Left renal cortex interstitium (tissue), 4 donors: ENCODE measurements at regions not wholly inside any gene's neighbourhood (a gene's known extent, or its start where the extent isn't known, plus 50 kb on each side); places are given as distances from the start of the nearest gene placed in this dataset.
A peak's percentile ranks its signal among the peaks of the same experiment; 100 is the strongest.

ENCODE experiments used
- DNase-seq, 4 donors: peaks; one replicate each; pipeline ENCODE4 v3.0.0-alpha.2; 2013; ENCODE audit warnings: low read depth in 4 of 4, low spot score in 2 of 4, missing footprints in 1 of 4

DNA sequence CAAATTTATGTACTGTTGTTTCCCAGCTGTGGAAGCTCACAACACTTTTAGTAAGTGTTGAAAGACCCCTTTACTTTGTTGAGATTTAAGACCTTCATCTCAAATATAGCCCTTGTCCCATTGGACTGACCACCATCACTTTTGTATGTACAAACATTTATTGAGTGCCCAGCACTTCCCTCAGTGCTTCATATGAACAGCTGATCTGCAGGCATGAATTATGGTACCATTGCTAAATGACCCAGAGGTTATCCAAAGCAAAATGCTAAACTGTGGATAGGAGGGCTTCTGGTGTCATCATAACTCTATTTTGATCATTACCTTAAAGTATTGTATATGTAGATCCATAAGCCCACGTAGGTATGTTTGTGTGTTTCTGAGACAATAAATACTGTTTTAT lies 285.7 kb upstream of the RGS6 start:
- DNase-seq = no peak

- DNase-seq = peak in 1 of 4 donors; percentile 33
Measured at GRCh38 chr14:71647086-71647784, 285.0 kb upstream of the RGS6 start.

DNA sequence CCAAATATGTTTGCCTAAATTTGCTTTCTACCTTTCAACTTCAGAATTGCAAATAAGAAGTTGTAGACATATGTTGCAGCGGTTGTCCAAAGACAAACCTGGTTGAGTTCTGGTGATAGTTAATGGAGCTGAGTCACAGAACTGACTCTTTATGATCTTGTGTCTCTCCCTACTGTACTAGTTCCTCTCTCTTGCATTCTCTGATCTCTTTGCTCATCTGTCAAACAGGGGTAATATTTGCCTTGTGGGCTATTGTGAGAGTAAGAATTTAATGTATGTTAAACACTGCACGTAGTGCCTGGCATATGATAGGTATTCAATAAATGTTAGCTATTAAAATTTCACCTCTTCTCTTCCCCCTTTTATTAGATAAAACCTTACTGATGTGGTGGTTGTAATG lies 283.5 kb upstream of the RGS6 start:
- no peak for DNase-seq

DNA sequence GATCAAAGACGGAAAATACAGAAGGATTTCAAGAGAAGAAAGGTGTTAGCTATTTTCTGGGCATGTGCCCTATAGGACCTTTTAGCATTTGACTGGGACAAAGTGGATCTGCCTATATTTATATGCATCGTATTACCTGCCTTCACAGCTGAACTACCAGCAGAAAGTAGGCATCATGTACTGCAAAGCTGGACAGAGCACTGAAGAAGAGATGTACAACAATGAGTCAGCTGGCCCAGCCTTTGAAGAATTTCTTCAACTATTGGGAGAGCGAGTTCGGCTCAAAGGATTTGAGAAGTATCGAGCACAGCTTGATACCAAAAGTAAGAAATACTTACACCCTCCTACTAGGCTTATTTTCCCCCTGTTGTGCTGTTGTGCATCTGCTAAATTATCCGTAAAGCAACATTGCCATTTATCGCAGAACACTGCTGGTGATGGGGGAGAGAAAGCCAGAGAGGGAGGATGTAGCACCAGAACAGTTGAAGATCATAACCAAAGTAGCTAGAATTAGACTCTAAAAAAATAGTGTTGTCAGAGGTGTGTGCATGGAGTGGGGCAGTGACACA lies 282.0 kb upstream of the RGS6 start:
- DNase-seq = no peak

DNA sequence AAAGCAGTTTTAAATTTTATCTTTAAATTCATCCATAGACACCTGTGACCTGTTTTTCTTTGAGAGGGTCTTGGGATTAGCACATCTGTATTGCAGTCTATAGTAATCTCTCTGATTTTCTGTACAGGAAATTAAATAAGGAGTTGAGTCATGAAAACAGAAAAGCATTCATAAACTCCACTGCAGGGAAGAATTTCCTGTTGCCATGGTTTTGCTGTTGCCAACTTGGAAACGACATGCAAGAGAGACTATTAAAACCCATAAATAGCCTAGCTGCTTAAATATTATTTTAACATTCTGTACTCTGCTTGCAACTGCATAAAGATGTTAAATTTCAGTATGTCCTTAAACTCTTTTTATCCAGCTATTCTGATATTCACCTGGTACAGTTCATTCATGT lies 281.0 kb upstream of the RGS6 start:
- DNase-seq = peak in 3 of 4 donors; percentile 36 to 62 (median 37)

DNA sequence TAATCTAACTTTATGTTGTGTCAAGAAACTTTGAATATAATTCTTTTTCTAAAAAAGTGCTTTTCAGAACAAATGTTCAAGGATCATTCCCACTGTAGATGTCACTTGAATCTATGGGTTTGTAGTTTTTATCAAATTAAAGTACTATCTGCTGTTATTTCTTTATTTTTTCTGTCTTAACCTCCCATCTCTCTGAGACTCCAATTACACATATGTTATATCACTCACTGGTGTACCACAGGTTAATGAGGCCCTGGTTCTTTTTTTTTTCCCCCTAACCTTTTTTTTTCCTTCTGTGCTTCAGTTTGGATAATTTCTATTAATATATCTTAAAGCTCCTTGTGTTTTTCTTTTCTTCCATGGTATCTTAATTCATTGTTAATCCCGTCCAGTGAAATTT lies 279.9 kb upstream of the RGS6 start:
- no peak for DNase-seq

DNA sequence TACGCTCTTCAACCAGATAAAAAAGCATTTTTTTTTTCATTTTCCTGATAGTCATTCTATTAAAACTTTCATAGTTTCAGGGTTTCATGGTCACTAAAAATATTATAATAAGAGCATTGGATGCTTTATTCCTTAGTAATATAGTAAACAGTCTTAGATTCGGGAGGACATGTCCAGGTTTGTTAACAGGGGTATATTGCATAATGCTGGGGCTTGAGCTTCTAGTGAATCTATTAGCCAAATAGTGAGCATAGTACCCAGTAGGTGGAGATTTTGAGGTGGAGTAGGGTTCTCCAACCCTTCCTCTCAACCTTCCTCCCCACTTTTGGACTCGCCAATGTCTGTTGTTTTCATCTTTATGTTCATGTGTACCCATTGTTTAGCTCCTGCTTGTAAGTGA lies 277.4 kb upstream of the RGS6 start:
- no peak for DNase-seq

DNA sequence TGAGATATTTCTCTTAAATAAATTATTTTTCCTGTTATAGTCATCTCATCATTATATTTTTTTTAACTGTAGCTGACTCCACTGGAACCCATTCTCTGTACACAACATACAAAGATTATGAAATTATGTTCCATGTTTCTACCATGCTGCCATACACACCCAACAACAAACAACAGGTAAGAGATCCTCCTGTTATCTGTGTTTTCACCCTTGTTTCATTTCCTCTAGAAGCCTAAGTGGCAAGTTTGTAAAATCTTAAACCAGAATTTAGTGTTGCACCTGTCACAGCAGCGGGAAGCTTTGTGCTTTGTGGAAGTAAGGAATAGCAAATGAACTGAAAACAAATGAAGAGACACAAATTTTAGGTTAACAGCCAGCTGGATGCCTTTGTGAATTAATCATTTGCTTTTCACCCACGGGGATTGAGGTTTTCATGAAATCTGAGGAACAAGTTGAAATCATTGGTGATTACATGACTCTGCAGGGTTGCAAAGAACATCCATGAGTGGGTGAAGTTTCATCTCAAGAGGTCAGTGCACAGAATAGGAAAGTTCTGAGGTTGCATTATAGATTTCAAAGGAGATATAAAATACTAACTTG lies 273.9 kb upstream of the RGS6 start:
- no peak for DNase-seq

- no peak for DNase-seq
Measured at GRCh38 chr14:71659159-71659558, 273.1 kb upstream of the RGS6 start.

- DNase-seq = no peak
Measured at GRCh38 chr14:71661441-71661840, 270.8 kb upstream of the RGS6 start.

GRCh38 chr14:71662291-71662790 lies 269.9 kb upstream of the RGS6 start:
- no peak for DNase-seq

GRCh38 chr14:71665157-71665556 lies 267.1 kb upstream of the RGS6 start:
- no peak for DNase-seq

- DNase-seq = no peak
Measured at GRCh38 chr14:71665781-71666180, 266.4 kb upstream of the RGS6 start.

DNA sequence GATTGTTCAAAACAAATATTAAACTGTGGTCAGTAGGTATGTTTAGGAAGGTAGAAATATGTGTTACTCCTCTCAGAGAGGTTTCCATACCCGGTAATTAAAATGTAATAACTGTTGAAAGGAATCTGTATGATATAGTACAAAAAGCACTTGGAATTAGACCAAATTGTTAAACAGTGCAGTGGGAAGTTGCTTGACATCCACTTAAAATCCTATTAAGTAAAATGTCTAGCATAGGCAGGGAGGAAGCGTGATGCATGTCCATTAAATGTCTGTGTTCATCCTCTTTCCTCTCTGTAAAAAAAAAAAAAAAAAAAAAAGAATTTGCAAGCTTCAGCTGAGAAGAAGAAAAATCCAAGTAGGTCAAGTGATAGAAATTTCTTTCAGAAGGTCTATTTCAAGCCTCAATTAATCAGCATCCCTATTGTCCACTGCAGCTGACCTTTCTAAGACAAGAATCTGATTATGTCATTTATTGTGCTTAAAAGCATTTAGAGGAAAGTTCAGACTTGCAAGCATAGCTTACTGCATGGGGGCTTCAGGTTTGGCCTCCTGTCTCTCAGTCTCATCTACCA lies 265.6 kb upstream of the RGS6 start:
- no peak for DNase-seq

- no peak for DNase-seq
Measured at GRCh38 chr14:71668186-71668912, 263.9 kb upstream of the RGS6 start.

DNA sequence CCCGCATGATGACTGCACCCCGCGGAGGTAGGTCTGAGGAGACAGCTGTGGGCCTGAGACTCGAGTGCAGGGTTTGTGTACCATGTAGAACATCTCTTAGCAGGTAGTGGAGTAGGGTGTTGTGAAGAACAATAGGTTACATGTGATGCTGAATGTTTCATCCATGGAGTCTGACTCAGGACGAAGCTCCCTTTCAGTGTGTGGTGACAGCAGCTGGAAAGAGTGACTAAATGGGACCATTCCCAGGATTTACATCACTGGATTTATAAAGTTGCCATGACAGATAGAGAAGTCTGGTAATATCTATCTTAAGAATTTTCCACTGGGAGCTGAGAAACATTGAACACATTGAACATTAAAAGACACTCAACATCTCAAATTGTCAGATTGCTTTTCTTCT lies 259.6 kb upstream of the RGS6 start:
- DNase-seq = no peak

DNA sequence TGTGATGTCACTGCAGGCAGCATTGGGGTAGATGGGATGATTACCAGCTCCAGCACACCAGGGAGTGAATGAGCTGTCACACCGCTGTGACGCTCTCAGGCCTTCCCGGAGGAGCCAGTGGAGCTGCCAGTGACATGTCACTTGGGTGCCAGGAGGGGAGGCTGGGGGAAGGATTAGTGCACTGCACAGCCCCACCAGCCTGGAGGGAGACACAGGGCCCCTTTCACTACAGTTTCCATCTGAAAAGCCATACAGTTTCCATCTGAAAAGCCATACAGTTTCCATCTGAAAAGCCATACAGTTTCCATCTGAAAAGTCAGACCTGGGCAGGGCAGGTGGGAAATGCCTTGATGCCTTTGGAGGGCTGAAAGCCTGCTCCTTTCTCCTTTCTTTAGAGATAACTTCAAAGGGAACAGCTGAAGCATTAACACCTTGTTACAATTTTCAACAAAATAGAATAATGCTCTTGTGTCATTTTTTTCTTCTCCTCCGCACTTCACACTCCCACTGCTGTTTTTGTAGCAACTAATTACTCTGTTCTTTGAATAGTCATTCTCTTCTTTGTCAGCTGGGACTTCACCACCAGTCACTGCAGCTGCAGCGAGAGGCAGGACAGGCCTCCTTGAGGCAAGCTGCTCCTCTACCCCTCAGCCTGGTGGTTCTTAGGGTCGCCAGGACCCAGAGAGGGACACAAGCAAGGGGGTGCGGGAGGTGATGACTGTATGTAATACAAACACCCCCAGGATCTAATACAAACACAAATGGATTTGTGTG lies 256.9 kb upstream of the RGS6 start:
- DNase-seq = no peak

GRCh38 chr14:71675900-71676287 lies 256.3 kb upstream of the RGS6 start:
- DNase-seq = no peak

GRCh38 chr14:71680736-71681387 lies 251.4 kb upstream of the RGS6 start:
- no peak for DNase-seq

DNA sequence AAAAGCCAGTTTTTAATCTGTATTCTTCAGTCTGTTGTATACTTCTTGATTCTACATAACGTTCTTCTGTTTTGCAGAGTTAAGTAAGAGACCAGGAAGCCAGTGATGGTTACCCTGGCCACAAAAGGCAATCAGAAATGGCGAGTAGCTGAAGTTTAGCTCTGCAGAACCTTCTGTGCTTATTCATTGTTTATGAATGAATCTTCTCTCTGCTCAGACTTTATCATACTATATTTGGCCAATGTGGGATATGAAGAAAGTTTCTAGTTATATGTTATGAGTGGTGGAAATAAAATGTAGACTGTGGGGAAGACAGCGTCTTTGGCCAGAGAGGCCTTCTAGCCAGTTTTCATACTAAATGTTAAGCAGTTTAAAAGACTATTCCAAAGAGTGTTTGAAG lies 249.9 kb upstream of the RGS6 start:
- no peak for DNase-seq
